Amygdala (tissue), 56 donors: ENCODE measurements at regions not wholly inside any gene's neighbourhood (a gene's known extent, or its start where the extent isn't known, plus 50 kb on each side); places are given as distances from the start of the nearest gene placed in this dataset.
"Not testable (repeated sequence)": the region's sequence is repeated elsewhere in the genome, so short reads cannot be mapped to it uniquely, and the experiment has no call there.

ENCODE experiments used
- DNase-seq, 56 donors: peaks; one replicate each; lab custom pipeline; 2025; lab: John Stamatoyannopoulos, UW

DNA sequence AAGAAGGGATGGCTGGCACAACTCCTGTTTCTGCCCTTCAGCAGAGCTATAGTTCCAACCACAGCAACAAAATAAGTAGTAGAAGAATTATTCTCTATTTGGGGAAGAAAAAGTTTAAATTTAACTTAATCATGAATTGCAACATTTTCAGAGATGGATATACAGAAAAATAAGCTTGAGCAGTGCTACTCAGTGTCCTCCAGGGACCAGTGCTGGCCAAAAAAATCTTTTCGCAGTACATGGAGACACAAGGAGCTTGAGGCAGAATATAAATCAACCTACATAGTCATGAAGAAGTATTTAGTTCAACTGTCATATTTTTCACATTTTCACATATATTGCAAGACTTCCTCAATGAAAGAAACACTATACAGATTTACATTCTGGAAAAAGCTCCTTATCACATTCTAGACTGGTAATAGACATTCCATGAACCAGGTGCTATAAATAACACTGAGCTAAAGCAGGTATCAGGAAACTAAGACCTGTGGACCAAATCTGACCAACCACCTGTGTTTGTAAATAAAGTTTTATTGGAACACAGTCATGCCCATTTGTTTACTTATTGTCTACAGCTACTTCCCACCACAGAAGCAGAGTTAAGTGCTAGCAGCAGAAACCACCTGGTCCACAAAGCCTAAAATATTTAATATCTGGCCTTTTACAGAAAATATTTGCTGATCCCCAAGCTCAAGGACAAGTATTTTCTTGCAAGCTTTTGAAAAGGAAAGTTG lies 101.9 kb downstream of the RGS21 start:
- no peak for DNase-seq

- no peak for DNase-seq
Measured at GRCh38 chr1:192430644-192431043, 113.9 kb downstream of the RGS21 start.

DNA sequence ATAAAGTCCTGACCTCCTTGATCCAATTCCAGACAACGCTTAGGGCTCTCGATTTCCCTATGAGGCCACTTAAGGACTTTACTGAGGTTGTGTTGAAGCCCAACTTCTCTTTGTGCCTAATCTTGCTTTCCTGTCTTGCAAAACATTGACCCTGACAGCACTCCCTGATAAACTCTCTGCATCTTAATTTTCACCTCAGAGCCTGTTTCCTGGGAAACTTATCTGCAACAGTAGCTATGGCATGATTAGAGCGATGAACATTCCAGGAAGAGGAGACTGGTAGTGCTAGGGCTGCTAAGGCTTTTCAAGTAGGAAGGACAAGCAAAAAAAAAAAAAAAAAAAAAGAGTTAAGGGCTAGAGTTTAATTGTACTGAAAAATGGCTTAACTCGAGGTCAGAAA lies 118.9 kb downstream of the RGS21 start:
- DNase-seq = no peak

DNA sequence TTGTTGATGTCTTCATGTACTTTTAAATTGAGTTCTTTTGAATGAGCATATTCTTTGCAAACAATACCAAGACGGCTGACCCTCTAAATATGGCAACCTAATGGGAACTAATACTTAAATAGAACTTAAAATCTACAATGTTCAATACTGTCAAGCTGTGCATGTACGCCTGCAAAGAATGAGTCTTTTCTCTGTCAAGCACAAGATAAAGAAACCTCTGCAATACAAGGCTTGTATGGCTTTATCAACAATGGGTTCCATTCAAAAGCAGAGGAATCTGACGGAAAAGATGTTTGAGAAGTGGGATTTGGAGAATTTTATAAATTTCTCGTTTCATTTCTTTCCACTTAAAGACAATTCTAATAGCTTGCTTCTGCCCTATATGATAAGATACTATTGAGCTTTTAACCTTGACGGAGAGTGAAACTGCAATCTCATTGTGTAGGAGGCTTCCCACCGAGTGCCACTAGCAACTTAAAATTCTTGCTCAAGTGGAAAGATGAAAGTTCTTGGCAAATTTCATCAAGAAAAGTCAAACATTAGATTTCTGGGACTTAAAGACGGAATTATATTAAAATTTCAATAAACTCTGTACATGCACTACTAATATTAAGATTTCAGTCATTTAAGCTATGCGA lies 119.8 kb downstream of the RGS21 start:
- DNase-seq = no peak

DNA sequence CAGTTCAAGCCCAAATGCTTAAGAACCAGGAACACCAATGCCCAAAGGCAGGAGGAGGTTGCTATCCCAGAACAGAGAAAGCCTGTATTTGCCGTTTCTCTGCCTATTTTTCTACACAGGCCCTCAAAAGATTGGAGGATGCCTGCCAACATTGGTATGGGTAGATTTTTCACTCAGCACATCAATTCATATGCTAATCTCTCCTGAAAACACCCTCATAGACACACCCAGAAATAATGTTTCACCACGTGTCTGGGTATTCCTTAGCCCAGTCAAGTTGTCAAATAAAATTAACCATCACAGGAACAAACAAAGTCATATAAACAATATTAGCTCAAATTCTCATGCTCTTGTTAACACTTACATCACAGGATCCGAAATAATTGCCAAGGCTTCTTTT lies 121.9 kb downstream of the RGS21 start:
- no peak for DNase-seq

DNA sequence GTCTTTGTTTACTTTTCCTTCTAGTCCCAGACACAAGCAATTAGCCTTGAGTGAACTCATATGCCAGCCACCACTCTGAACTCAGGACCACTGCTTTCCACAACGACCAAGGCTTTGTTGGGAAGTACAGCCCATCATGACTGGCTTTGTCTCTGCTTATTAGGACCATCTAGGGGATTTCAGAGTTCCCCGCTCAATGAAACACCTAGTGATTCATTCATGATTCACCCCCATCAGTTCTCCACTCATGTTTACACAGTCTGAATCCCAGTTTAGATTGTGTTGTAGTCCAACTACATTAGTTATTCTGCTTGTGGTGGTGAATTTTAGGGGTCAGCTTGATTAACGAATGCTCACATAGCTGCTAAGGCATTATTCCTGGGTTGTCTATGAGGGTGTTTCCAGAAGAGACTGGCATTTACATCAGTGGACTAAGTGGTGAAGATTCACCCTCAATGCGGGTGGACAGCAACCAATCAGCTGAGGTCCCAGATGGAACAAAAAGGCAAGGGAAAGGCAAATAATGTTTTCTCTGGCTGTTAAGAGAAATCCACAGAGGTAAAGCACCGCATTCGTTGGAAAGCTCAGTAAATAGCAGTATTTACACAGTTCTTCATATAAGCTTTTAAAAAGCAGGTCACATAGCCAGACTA lies 122.7 kb downstream of the RGS21 start:
- DNase-seq = no peak

- DNase-seq = no peak
Measured at GRCh38 chr1:192441492-192441891, 124.7 kb downstream of the RGS21 start.

GRCh38 chr1:192442736-192443135 lies 125.9 kb downstream of the RGS21 start:
- DNase-seq = no peak

DNA sequence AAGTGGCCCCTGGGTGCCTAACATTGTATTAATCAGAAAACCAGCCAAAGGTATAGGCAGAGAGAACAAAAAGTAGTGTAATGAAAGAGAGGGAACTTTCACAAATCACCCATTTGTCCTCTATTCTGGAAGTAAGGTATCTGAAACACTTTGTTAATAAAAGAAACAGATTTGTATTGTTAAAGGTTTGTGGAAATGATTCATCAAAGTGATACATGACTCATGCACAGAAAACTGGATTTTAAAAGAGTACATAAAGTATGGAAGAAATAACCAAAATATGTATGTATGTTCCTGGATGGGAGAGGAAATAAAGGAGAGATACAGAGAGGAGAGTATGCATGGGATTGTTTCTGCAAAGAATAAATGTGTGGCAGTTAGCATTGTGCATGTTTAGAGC lies 126.8 kb downstream of the RGS21 start:
- no peak for DNase-seq

DNA sequence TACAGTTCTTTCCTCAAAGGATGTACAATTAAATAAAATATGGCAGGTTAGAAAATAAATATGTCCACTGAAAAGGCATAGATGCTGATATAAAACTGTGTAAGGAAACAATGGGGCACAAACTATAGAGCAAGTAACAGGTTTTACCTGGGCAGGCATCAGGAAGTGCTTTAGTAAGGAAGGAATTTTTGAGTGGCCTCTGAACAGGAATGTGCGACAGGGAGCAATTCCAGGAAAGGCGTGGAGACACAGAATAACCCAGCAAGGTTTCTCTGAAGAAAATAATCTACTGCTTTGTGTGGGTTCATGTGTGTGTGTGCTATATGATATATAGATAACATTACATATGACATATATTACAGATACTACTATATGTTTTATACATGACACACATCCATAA lies 128.4 kb downstream of the RGS21 start:
- no peak for DNase-seq

GRCh38 chr1:192445839-192446489 lies 129.2 kb downstream of the RGS21 start:
- peak in 26 of 56 donors; percentile 0 to 82 (median 9) for DNase-seq

DNA sequence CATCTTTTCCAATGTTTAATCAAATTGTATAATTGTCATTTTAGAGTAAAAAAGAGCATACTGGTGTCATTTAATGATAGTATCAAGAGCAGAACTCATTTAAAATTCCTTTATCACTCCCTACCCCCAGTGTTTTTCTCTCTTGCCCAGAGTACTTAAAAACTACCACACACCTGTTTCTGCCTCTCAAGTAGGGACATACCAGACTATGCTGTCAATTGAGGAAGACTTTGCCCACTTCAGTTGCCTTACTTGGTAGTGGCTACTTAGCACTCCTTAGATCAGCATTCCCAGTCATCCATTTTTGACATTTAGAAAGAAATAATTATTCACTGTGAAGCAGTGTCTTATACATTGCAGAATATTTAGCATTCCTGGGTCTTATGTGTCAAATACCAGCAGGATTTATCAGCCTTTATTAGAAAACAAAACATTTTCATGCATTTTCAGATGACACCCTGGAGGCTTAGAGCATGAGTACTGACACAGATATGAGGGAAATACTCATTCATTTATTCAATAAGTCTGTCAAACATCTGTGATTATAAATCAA lies 127.5 kb upstream of the RGS1 start:
- DNase-seq = no peak

- DNase-seq = no peak
Measured at GRCh38 chr1:192453360-192453992, 122.1 kb upstream of the RGS1 start.

DNA sequence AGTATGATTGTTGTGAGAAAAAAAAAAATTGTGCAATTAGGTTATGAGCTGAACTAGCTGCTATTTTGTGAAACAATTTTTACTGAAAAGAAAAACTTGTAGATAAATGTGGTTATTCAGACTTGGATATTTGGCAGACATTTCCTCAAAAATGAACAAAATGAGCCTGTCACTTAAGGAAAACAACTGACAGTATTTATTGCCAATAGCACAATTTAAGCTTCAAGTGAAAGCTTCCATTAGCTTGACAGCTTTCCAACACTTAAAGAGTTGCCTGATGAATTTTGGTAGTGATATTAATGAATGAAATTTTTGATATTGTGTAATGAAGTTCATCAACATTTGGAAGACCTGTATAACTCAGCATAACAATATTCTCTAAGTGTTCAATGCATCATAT lies 116.1 kb upstream of the RGS1 start:
- no peak for DNase-seq

GRCh38 chr1:192461684-192462083 lies 113.9 kb upstream of the RGS1 start:
- DNase-seq = no peak

- no peak for DNase-seq
Measured at GRCh38 chr1:192462616-192463015, 113.0 kb upstream of the RGS1 start.

GRCh38 chr1:192463661-192464060 lies 111.9 kb upstream of the RGS1 start:
- DNase-seq = no peak

DNA sequence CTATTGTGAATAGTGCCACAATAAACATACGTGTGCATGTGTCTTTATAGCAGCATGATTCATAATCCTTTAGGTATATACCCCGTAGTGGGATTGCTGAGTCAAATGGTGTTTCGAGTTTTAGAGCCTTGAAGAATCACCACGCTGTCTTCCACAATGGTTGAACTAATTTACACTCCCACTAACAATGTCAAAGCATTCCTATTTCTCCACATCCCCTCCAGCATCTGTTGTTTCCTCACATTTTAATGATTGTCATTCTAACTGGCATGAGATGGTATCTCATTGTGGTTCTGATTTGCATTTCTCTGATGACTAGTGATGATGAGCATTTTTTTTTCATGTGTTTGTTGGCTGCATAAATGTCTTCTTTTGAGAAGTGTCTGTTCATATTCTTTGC lies 110.4 kb upstream of the RGS1 start:
- DNase-seq = not testable (repeated sequence)

GRCh38 chr1:192474080-192474683 lies 101.4 kb upstream of the RGS1 start:
- peak in 1 of 56 donors; percentile 15 for DNase-seq

DNA sequence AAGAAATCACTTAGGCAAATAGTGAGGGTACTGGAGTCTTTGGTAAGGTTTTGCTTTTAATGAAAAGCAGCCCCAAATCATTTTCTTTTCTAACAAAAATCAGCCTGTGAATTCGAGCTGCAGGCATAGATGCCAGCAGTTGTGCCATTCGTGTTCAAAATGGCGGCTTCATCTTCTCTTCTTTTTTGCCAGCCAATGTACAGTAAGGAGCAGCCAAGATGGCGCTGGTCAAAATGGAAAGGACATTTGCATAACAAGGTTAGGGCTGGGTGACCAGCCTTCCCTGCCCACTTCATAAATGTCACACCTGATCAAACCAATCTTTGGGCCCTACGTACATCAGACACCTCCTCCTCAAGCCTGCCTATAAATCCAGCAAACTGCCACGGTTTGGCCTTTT lies 100.2 kb upstream of the RGS1 start:
- no peak for DNase-seq
